K562 (cell line): ENCODE measurements at regions not wholly inside any gene's neighbourhood (a gene's known extent, or its start where the extent isn't known, plus 50 kb on each side); places are given as distances from the start of the nearest gene placed in this dataset.

Source experiments
- BCOR ChIP-seq: fragments of 450-650 bp; IDR thresholded peaks from 2 replicates; pipeline ENCODE4 v1.6.1; 2016
- HMG20B ChIP-seq: fragments of 250-450 bp; sonication (Bioruptor Pico); IDR thresholded peaks from 2 replicates; pipeline ENCODE4 v1.5.0; 2021; ENCODE audit warnings: mild to moderate bottlenecking
- MCM3 ChIP-seq: fragments of 450-650 bp; IDR thresholded peaks from 2 replicates; pipeline ENCODE4 v1.6.1; 2016
- NFRKB ChIP-seq: fragments of 450-650 bp; IDR thresholded peaks from 2 replicates; pipeline ENCODE4 v1.6.1; 2016; ENCODE audit warnings: low read depth
- RERE ChIP-seq: sonication (generic); formaldehyde crosslinking; IDR thresholded peaks from 2 replicates; pipeline ENCODE4 v1.8.0; 2023; ENCODE audit warnings: missing genetic modification reagents, mild to moderate bottlenecking, borderline replicate concordance
- UBTF ChIP-seq, 2 experiments: IDR thresholded peaks; 2 replicates each; pipeline ENCODE4 v1.6.1; 2012; ENCODE audit warnings: improper control_type of control experiment in 2 of 2, low read depth in 2 of 2, low read length in 2 of 2, borderline replicate concordance in 1 of 2
- ZBTB43 ChIP-seq: sonication (generic); formaldehyde crosslinking; IDR thresholded peaks from 2 replicates; pipeline ENCODE4 v1.8.0; 2023; ENCODE audit warnings: mild to moderate bottlenecking, missing genetic modification reagents
- ZKSCAN3 ChIP-seq: fragments of 250-450 bp; sonication (Bioruptor Pico); IDR thresholded peaks from 2 replicates; pipeline ENCODE4 v1.4.0; 2020
- ZNF263 ChIP-seq: sonication (generic); formaldehyde crosslinking; IDR thresholded peaks from 2 replicates; pipeline ENCODE4 v1.8.0; 2022; ENCODE audit warnings: mild to moderate bottlenecking, missing genetic modification reagents, borderline replicate concordance

GRCh38 chr12:113612793-113613192, 141.1 kb upstream of the LHX5 start (continued):
- TF ChIP-seq RERE (CRISPR knock-in tag), result no peak
- no peak for TF ChIP-seq ZBTB43 (CRISPR knock-in tag)
- no peak for TF ChIP-seq HMG20B (CRISPR knock-in tag)
- no peak for TF ChIP-seq MCM3
- no peak for TF ChIP-seq NFRKB
- TF ChIP-seq ZNF263 (CRISPR knock-in tag), result no peak
- no peak for TF ChIP-seq ZKSCAN3
- TF ChIP-seq BCOR, result no peak
- no peak for TF ChIP-seq UBTF (IDR thresholded peaks at IDR 0.05; ENCODE audit: borderline replicate concordance in 1 of 2, low read depth in 2 of 2, low read length in 2 of 2)
- TF ChIP-seq, all 486 proteins: peak for 0
